GM19395 (cell line): ENCODE measurements at regions not wholly inside any gene's neighbourhood (a gene's known extent, or its start where the extent isn't known, plus 50 kb on each side); places are given as distances from the start of the nearest gene placed in this dataset.

Experiments used
- ATAC-seq: cut with Tn5 transposase; IDR thresholded peaks from one replicate; pipeline ENCODE4 v1.9.1; 2021; ENCODE audit warnings: mild to moderate bottlenecking, moderate library complexity; ENCODE audit not compliant: unreplicated experiment

- ATAC-seq = no peak
Measured at GRCh38 chr2:16566701-16567100, 98.9 kb downstream of the CYRIA start.

- no peak for ATAC-seq
Measured at GRCh38 chr2:16565481-16565880, 100.2 kb downstream of the CYRIA start.

GRCh38 chr2:16561676-16562075, 104.0 kb downstream of the CYRIA start:
- no peak for ATAC-seq

GRCh38 chr2:16561251-16561650, 104.4 kb downstream of the CYRIA start:
- ATAC-seq = no peak

- ATAC-seq = no peak
Measured at GRCh38 chr2:16559278-16560067, 106.2 kb downstream of the CYRIA start.

- ATAC-seq = no peak
Measured at GRCh38 chr2:16554060-16554583, 111.5 kb downstream of the CYRIA start.

GRCh38 chr2:16553226-16553625, 112.4 kb downstream of the CYRIA start:
- ATAC-seq = peak; percentile 56

- no peak for ATAC-seq
Measured at GRCh38 chr2:16552202-16552601, 113.4 kb downstream of the CYRIA start.

- no peak for ATAC-seq
Measured at GRCh38 chr2:16548036-16548435, 117.6 kb downstream of the CYRIA start.

GRCh38 chr2:16546128-16546754, 119.4 kb downstream of the CYRIA start:
- ATAC-seq = no peak

- ATAC-seq = no peak
Measured at GRCh38 chr2:16538707-16539106, 126.9 kb downstream of the CYRIA start.

GRCh38 chr2:16537347-16537746, 128.3 kb downstream of the CYRIA start:
- no peak for ATAC-seq

- no peak for ATAC-seq
Measured at GRCh38 chr2:16526193-16526592, 139.4 kb downstream of the CYRIA start.

GRCh38 chr2:16525265-16525887, 140.3 kb downstream of the CYRIA start:
- ATAC-seq = no peak

- ATAC-seq = no peak
Measured at GRCh38 chr2:16523711-16524110, 141.9 kb downstream of the CYRIA start.

- no peak for ATAC-seq
Measured at GRCh38 chr2:16522031-16522831, 143.4 kb downstream of the CYRIA start.

GRCh38 chr2:16520891-16521290, 144.7 kb downstream of the CYRIA start:
- no peak for ATAC-seq

- ATAC-seq = no peak
Measured at GRCh38 chr2:16515696-16516095, 149.9 kb downstream of the CYRIA start.

- no peak for ATAC-seq
Measured at GRCh38 chr2:16513626-16514025, 152.0 kb downstream of the CYRIA start.

GRCh38 chr2:16511041-16511440, 154.6 kb downstream of the CYRIA start:
- ATAC-seq = no peak

- ATAC-seq = no peak
Measured at GRCh38 chr2:16509042-16509441, 156.6 kb downstream of the CYRIA start.
